ENCODE measurements at regions not wholly inside any gene's neighbourhood (a gene's known extent, or its start where the extent isn't known, plus 50 kb on each side); places are given as distances from the start of the nearest gene placed in this dataset.

DNA sequence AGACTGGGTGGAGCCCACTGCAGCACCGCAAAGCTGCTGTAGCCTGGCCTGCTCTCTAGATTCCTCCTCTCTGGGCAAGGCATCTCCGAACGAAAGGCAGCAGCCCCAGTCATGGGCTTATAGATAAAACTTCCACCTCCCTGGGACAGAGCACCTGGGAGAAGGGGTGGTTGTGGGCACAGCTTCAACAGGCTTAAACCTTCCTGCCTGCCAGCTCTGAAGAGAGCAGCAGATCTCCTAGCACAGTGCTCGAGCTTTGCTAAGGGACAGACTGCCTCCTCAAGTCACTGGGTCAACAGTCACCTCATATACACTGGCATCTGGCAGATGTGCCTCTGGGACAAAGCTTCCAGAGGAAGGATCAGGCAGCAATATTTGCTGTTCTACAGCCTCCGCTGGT is 117.3 kb downstream of the EHF start:
- ChIA-PET CTCF (no interaction called here), RAD21 (ENCODE audit: low non-redundant PET in 1 of 2, low total read pairs in 2 of 2, uncharacterized antibody in 2 of 2, unreplicated experiment in 2 of 2) (no interaction called here)
- intact Hi-C loops (cut with micrococcal nuclease) = no loop called here

GRCh38 chr11:34732831-34733230 is 111.9 kb downstream of the EHF start:
- ChIA-PET POLR2A (interaction anchor here (0.7 kb wide), 1 partner anchor 375 kb away, joined by 3 read pairs; the partner anchor contains the start of gene ABTB2), RAD21 (ENCODE audit: low non-redundant PET in 1 of 2, low total read pairs in 2 of 2, uncharacterized antibody in 2 of 2, unreplicated experiment in 2 of 2) (no interaction called here), CTCF (no interaction called here)
- Histone ChIP-seq H3K79me2 (ENCODE audit: insufficient read depth, low read length) (no peaks in the 10 kb centered on the region), H2AFZ (ENCODE audit: low read depth, low read length, poor library complexity, severe bottlenecking) (no peak overlapping the region), H3K36me3 (ENCODE audit: control insufficient read depth in 1 of 2, insufficient read depth in 2 of 2, low read length in 2 of 2) (no peaks in the 10 kb centered on the region), H3K9me2 (ENCODE audit: insufficient read depth) (no peaks in the 10 kb centered on the region), H3K27ac (ENCODE audit: low read depth, low read length) (no peak overlapping the region), H4K20me1 (ENCODE audit: insufficient read depth) (no peaks in the 10 kb centered on the region), H3K27me3 (ENCODE audit: insufficient read depth, low read length) (no peaks in the 10 kb centered on the region), H3K4me1 (ENCODE audit: control insufficient read depth in 1 of 2, insufficient read depth in 2 of 2, low read length in 2 of 2) (peaks cover 0 to 11% of the 10 kb centered on the region in 2 experiments; a peak in 1 of 4 replicates), H3K4me3 (replicated peaks in 1 of 2; ENCODE audit: low read depth in 1 of 2, low read length in 2 of 2) (no peak overlapping the region), H3K9me3 (ENCODE audit: control insufficient read depth in 1 of 2, insufficient read depth in 1 of 2, low read depth in 1 of 2, low read length in 2 of 2) (no peaks in the 10 kb centered on the region), H3K9ac (ENCODE audit: low read length) (no peak overlapping the region), H3K4me2 (ENCODE audit: low read length) (no peak overlapping the region)
- DNase-seq (ENCODE audit: low read depth, low spot score) (no peak), ATAC-seq (no peak)
- intact Hi-C loops (cut with micrococcal nuclease) = no loop called here
- no peak for TF ChIP-seq FOSL1 (IDR thresholded peaks at IDR 0.05; ENCODE audit: low read depth)
- TF ChIP-seq, protein P1, sequence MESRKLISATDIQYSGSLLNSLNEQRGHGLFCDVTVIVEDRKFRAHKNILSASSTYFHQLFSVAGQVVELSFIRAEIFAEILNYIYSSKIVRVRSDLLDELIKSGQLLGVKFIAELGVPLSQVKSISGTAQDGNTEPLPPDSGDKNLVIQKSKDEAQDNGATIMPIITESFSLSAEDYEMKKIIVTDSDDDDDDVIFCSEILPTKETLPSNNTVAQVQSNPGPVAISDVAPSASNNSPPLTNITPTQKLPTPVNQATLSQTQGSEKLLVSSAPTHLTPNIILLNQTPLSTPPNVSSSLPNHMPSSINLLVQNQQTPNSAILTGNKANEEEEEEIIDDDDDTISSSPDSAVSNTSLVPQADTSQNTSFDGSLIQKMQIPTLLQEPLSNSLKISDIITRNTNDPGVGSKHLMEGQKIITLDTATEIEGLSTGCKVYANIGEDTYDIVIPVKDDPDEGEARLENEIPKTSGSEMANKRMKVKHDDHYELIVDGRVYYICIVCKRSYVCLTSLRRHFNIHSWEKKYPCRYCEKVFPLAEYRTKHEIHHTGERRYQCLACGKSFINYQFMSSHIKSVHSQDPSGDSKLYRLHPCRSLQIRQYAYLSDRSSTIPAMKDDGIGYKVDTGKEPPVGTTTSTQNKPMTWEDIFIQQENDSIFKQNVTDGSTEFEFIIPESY (IDR thresholded peaks at IDR 0.05; ENCODE audit: extremely low read depth, insufficient replicate concordance, low read length) = no peak
- no peak for TF ChIP-seq POLR2AphosphoS5 (IDR thresholded peaks at IDR 0.05; ENCODE audit: low read depth, low read length)
- no peak for TF ChIP-seq CBX3 (IDR thresholded peaks at IDR 0.05; ENCODE audit: low read depth)
- no peak for TF ChIP-seq YY1 (IDR thresholded peaks at IDR 0.05; ENCODE audit: extremely low read depth, insufficient replicate concordance, low read depth, low read length)
- TF ChIP-seq POLR2A (IDR thresholded peaks at IDR 0.05; ENCODE audit: borderline replicate concordance, extremely low read depth, insufficient read depth, insufficient read length) = no peak
- TF ChIP-seq, protein P2, sequence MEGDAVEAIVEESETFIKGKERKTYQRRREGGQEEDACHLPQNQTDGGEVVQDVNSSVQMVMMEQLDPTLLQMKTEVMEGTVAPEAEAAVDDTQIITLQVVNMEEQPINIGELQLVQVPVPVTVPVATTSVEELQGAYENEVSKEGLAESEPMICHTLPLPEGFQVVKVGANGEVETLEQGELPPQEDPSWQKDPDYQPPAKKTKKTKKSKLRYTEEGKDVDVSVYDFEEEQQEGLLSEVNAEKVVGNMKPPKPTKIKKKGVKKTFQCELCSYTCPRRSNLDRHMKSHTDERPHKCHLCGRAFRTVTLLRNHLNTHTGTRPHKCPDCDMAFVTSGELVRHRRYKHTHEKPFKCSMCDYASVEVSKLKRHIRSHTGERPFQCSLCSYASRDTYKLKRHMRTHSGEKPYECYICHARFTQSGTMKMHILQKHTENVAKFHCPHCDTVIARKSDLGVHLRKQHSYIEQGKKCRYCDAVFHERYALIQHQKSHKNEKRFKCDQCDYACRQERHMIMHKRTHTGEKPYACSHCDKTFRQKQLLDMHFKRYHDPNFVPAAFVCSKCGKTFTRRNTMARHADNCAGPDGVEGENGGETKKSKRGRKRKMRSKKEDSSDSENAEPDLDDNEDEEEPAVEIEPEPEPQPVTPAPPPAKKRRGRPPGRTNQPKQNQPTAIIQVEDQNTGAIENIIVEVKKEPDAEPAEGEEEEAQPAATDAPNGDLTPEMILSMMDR (IDR thresholded peaks at IDR 0.05 in 2 of 3, conservative IDR thresholded peaks at IDR 0.05 in 1 of 3; ENCODE audit: borderline replicate concordance in 1 of 3, insufficient read depth in 1 of 3, low read depth in 2 of 3, low read length in 2 of 3) = no peak
- no peak for TF ChIP-seq SRF (IDR thresholded peaks at IDR 0.05; ENCODE audit: low read depth)
- no peak for TF ChIP-seq TCF7L2 (IDR thresholded peaks at IDR 0.05; ENCODE audit: borderline replicate concordance, extremely low read depth, insufficient read depth, insufficient read length)
- no peak for TF ChIP-seq ZNF274 (IDR thresholded peaks at IDR 0.05; ENCODE audit: low read depth, low read length)
- TF ChIP-seq EGR1 (IDR thresholded peaks at IDR 0.05; ENCODE audit: low read depth) = no peak
- TF ChIP-seq EZH2phosphoT487 (IDR thresholded peaks at IDR 0.05; ENCODE audit: borderline replicate concordance) = no peak
- no peak for TF ChIP-seq CEBPB (IDR thresholded peaks at IDR 0.05; ENCODE audit: low read depth)
- TF ChIP-seq RAD21 (IDR thresholded peaks at IDR 0.05; ENCODE audit: low read depth) = no peak
- BruUV-seq (replicated peaks) = no TSS peak

More for the DNA sequence above, 117.3 kb downstream of the EHF start:
- no peaks in the 10 kb centered on the region for H3K4me1 ChIP-seq (ENCODE audit: control insufficient read depth in 1 of 2, insufficient read depth in 2 of 2, low read length in 2 of 2)
- H3K36me3 ChIP-seq (ENCODE audit: control insufficient read depth in 1 of 2, insufficient read depth in 2 of 2, low read length in 2 of 2) = no peaks in the 10 kb centered on the region
- H2AFZ ChIP-seq (ENCODE audit: low read depth, low read length, poor library complexity, severe bottlenecking) = no peak overlapping the region
- no peaks in the 10 kb centered on the region for H3K9me2 ChIP-seq (ENCODE audit: insufficient read depth)
- no peak overlapping the region for H3K9ac ChIP-seq (ENCODE audit: low read length)
- no peaks in the 10 kb centered on the region for H3K27me3 ChIP-seq (ENCODE audit: insufficient read depth, low read length)
- TF ChIP-seq JUND (IDR thresholded peaks at IDR 0.05) (no peak), EZH2 (IDR thresholded peaks at IDR 0.05) (no peak), CBX3 (IDR thresholded peaks at IDR 0.05; ENCODE audit: low read depth) (no peak), ZFX (IDR thresholded peaks at IDR 0.05) (no peak)
- H3K27ac ChIP-seq (ENCODE audit: low read depth, low read length) = no peak overlapping the region
- H4K20me1 ChIP-seq (ENCODE audit: insufficient read depth) = no peaks in the 10 kb centered on the region
- no peaks in the 10 kb centered on the region for H3K9me3 ChIP-seq (ENCODE audit: control insufficient read depth in 1 of 2, insufficient read depth in 1 of 2, low read depth in 1 of 2, low read length in 2 of 2)
- POLR2A ChIA-PET = no interaction called here
- ATAC-seq (no peak), DNase-seq (ENCODE audit: low read depth, low spot score) (no peak)
- no peak overlapping the region for H3K4me2 ChIP-seq (ENCODE audit: low read length)
- H3K79me2 ChIP-seq (ENCODE audit: insufficient read depth, low read length) = no peaks in the 10 kb centered on the region
- no peak overlapping the region for H3K4me3 ChIP-seq (replicated peaks in 1 of 2; ENCODE audit: low read depth in 1 of 2, low read length in 2 of 2)
- BruUV-seq (replicated peaks) = no TSS peak
